ENCODE measurements at regions not wholly inside any gene's neighbourhood (a gene's known extent, or its start where the extent isn't known, plus 50 kb on each side); places are given as distances from the start of the nearest gene placed in this dataset.

DNA sequence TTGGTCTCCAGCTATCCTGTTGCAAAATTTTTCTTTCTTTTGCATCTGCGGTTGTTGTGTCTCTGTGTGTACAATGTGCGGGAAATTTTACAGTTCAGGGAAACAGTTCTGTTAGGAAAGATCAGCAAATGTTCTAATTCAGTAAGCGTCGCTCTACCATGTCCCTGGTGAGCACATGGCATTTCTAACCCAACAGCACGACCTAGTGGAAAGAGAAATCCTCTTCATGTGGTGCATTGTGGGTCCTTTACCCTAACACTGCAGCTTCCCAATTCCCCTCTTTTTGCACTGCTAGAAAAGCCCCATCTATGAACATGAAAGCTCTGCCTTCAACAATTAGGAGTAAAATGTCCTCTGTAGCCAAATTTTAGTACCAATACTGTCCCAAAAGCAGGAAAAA is 974.2 kb upstream of the CDH9 start:
- TF ChIP-seq EP300 (IDR thresholded peaks at IDR 0.05): no peak
- TF ChIP-seq, protein P1, sequence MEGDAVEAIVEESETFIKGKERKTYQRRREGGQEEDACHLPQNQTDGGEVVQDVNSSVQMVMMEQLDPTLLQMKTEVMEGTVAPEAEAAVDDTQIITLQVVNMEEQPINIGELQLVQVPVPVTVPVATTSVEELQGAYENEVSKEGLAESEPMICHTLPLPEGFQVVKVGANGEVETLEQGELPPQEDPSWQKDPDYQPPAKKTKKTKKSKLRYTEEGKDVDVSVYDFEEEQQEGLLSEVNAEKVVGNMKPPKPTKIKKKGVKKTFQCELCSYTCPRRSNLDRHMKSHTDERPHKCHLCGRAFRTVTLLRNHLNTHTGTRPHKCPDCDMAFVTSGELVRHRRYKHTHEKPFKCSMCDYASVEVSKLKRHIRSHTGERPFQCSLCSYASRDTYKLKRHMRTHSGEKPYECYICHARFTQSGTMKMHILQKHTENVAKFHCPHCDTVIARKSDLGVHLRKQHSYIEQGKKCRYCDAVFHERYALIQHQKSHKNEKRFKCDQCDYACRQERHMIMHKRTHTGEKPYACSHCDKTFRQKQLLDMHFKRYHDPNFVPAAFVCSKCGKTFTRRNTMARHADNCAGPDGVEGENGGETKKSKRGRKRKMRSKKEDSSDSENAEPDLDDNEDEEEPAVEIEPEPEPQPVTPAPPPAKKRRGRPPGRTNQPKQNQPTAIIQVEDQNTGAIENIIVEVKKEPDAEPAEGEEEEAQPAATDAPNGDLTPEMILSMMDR (IDR thresholded peaks at IDR 0.05): no peak
- TF ChIP-seq POLR2AphosphoS5 (IDR thresholded peaks at IDR 0.05): no peak
- TF ChIP-seq POLR2A (IDR thresholded peaks at IDR 0.05; ENCODE audit: low read depth): no peak
